SHP77 treated with DMSO at 0.1 percent for 48 hours (cell line): ENCODE measurements at regions not wholly inside any gene's neighbourhood (a gene's known extent, or its start where the extent isn't known, plus 50 kb on each side); places are given as distances from the start of the nearest gene placed in this dataset.
A peak's percentile ranks its signal among the peaks of the same experiment; 100 is the strongest.

ENCODE experiments used
- DNase-seq: peaks from one replicate; lab custom pipeline; 2025; lab: John Stamatoyannopoulos, UW

DNA sequence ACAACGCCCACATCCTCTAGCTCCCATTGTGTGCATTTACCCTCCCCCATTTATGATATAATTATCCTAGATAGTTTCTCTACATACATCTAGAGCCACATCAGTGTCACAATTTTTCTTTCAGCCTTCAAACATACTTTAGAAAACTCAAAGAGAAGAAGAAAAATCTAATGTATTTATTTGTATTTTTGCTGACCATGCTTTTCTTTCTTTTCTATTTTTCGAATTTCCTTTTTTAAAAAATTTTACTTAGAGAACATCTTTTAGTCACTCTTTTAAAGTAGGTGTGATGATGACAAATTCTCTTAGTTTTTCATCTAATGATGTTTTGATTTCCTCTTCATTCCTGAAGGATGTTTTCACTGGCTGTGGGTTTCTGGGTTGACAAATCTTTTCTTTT, 117.0 kb upstream of the CHL1 start:
- no peak for DNase-seq

DNA sequence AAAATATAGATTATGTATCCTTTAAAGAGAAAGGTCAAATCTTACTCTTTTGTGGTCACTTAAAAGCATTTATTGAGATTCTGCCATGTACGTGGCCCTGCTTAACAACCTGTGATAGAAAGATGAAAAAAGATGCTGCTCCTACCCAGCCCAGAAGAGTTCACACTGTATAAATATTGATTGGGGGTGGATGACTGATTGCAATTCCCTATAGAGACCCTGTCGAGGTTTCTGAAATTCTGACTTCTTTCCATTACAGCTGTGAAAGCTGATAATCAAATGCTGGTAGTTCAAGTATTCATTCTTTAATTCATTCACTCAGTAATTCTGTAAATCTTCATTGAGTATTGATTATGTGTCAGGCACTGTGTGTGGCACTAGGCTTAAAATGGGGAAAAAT, 114.1 kb upstream of the CHL1 start:
- DNase-seq = no peak

- DNase-seq = no peak
Observed at GRCh38 chr3:83096-83495, 113.5 kb upstream of the CHL1 start.

DNA sequence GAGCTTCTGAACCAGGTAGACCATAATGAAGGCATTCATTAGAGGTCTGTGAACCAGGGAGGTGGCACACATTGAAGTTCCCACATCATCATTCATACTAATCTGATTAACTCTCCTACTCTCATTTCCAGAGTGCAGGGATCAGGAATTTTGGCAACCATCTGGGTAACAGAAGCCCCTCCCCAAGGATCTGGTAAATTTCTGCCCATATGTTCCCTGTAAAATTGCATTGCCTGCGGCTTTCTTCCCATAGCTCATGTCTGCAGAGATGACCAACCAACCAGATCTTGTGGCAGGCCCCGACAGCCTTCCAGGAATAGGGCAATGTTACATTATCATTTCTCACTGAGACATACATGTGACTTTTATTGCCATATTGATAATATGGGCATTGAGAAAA, 111.4 kb upstream of the CHL1 start:
- no peak for DNase-seq

- no peak for DNase-seq
Observed at GRCh38 chr3:88267-88666, 108.3 kb upstream of the CHL1 start.

DNA sequence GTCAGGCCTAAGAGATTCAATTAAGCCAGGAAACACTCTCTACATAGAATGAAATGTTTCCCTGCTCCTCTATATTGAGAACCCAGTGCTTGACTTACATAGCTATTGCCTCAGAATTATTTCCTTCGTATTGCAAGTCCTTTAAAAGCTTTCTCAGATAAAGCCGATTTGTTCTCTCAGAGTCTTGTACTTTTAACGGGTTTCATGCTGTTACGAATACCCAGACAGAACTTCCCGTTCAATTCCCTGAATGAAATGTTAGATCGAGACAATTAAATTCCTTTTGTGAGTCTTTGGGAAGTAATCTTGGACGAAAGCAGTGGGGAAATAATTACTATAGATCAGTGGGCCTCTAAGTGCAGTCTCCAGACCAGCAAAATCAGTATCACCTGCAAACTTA, 102.8 kb upstream of the CHL1 start:
- DNase-seq = no peak

GRCh38 chr3:96259-96658, 100.3 kb upstream of the CHL1 start:
- no peak for DNase-seq

- no peak for DNase-seq
Observed at GRCh38 chr3:97417-98258, 98.9 kb upstream of the CHL1 start.

DNA sequence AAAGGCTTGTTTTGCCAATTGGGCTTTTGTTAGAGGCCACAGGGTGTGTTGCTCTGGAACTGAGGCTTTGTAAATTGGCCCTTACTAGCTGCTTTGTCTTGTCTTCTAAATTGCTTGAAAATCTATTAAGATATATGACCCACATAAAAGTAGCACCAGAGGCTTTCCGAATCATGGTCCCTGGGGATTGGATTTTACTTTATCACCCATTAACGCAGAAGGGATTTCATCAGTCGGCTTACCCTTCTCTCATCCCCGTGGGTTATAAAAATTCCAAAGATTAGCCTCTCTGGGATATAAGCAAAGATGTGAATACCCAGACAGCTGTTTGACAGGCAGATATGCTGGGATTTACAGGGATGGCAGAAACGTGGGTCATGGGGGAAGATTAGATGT, 98.3 kb upstream of the CHL1 start:
- no peak for DNase-seq

- DNase-seq = no peak
Observed at GRCh38 chr3:99506-99905, 97.1 kb upstream of the CHL1 start.

DNA sequence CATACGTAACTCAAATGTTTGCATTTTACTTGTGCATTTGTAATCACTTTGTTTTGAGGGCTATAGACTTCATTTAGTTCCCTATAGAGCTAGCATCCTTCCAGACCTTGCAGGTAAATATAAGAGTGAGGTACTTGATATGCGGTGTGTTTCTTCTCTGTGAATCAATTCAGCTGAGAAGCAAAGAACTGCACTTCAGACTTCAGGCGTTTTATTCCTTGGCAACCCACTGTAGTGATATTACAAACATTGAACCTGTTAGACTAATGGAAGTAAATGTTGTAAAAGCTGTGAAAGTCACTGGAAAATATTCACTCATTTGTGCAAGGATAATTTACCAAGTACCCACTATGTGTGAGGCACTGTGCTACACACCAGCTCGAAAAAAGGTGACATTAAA, 94.1 kb upstream of the CHL1 start:
- DNase-seq = no peak

DNA sequence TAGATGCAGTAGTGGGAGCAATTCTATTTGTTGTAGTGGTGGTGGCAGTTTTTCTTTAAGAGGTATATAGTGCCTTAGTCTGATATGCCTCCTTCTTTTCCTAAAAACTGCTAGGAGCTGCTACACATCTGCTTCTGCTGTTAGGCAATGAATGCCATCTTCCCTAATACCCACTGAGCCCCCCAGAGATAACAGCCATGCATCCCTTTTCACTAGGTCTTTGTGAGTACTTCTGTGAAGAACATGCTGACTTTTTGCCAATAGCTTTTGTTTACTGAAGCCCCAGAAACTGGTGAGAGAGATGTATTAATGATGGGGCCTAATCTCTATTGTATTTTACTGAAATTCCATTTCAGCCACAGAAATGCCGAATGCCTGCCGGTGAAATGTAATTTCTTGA, 92.6 kb upstream of the CHL1 start:
- DNase-seq = no peak

- no peak for DNase-seq
Observed at GRCh38 chr3:105585-105984, 91.0 kb upstream of the CHL1 start.

- no peak for DNase-seq
Observed at GRCh38 chr3:106619-107018, 89.9 kb upstream of the CHL1 start.

DNA sequence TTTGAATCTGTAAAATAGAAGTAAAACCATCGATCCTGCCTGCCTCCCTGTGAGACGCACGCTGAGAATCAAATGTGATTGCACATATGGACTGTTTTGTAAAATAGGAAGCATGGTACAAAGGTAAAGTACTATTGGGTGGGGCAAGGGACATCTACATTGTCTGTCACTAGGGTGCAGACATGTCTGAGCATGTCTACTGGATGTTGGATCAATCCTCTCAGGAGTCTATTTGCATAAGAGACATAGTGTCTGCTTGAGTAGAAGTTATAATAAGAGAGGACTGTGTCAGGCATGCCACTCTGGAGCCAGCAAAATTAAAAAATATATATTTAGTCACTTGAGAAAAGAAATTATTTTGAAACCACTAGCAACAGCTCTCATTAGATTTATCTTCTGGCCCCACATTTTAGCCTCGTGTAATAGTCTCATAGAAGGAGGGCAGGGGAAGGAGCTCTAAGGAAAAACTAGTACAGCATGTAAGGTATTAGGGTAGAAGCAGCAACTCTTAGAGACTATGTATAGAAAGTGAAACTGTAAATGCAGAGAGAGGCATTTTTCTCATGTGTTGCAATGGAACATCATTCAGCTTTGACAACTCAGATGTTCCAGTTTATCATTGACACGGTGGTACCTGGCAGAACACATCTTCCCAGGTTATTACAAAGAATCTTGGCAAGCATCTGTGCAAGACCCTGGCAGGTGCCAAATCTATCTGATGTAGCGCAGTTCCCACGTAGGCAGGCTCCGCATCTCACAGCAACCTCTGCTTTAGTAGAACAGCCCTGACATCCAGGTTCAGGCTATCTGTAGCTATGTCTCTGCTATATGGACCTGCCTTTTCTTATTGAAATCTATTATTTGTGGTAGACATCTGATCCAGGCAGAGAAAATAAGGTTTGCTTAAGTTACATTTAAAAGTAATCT, 85.2 kb upstream of the CHL1 start:
- peak; percentile 25 for DNase-seq

GRCh38 chr3:112773-113172, 83.8 kb upstream of the CHL1 start:
- no peak for DNase-seq

GRCh38 chr3:118666-119065, 77.9 kb upstream of the CHL1 start:
- no peak for DNase-seq

DNA sequence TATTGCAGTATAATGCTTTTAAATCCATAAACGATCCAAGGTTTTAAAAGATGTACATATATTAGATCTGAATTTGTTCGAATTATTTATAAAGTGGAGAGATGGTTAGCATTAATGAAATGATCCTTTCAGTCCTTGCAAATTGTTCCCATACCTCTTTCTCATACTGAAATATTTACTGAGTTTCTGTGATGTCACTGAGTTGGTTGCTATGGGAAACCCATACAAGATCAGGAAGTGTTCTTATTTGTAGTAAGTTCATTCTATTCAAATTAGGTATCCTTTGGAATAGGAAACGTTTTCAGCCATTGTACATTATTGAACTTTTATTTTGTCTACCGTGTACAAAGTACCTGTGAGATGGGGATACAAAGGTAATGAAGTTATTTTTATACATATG, 73.2 kb upstream of the CHL1 start:
- DNase-seq = no peak

GRCh38 chr3:124557-125179, 71.9 kb upstream of the CHL1 start:
- DNase-seq = no peak

DNA sequence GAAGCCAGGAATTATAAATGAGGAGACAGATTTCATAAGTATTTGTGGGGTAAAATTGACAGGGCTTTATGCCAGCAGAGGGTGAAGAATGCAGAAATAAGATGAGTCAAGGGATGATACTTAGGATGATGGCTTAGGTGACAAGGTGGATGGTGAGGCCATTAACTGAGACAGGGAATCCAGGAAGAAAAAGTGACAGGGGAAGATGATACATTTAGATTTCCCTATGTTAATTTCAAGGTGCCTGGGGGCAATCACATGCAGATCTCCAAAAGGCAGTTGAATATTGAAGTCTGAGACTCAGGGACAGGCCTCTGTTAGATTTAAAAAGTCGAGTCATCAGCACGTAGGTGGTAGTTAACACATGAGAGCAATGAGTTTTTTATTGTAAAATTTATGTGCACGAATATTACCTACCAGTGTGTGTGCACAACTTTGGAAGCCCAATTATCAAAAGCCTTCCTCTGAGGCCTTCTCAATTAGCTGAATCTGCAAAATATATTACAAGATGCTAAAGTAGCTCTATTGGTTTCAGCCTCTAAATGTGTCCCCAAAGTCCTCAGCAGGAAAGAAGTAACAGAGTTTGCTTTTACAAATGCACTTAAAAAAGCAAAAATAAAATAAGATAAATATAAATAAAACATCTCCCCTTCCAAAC, 67.9 kb upstream of the CHL1 start:
- no peak for DNase-seq

DNA sequence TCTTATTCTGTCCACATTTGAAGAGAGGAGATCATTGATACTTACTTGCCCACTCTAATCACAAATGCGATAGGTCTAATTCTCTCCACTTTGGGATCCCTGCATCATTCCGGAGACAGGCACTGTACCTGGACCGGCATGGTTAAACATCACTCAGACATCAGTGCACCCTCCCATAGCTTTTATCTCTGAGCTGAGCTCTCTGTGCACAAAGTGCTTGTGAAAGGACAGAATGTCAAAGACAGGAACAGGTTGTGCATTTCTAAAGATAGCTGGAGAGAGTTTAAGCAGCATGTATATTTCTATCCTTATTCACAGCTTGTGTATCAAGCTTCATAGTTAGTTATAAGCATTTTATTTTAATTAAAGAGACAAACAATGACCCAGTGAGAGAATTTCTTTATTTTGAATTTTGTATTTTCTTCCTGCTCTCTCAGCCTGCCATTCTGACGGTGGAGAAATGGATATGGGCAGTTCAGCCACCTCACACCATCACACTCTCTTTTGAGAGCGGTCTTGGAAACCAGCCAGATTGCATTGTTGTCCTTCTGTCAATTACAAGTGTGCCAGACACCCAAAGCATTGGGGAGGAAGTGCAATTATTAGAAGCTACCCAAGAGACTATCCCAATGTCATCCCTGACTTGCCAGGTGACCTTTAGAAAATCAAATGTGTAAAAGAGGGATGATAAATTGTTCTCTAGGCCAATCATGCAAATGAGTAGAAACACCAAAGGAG, 65.2 kb upstream of the CHL1 start:
- DNase-seq = no peak

GRCh38 chr3:132378-132777, 64.2 kb upstream of the CHL1 start:
- DNase-seq = no peak
